ENCODE measurements at regions not wholly inside any gene's neighbourhood (a gene's known extent, or its start where the extent isn't known, plus 50 kb on each side); places are given as distances from the start of the nearest gene placed in this dataset.

DNA sequence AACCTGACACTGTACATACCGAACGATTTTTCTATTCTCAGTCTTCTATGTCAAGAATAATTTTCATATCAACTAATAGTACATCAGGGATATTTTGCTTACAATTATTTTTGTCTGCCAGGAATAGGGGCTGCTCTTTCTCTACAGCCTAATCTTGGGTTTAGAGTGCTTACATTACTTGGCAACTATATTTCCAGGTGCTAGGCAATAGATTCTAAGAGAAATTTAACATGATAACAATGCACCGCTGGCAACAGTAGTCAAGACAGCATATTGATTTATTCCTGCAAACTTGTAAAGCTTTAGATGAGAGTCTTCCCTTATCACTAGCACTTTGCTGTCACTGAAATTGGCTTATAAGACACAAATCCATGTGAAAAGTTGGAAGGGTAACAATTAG lies 935.9 kb downstream of the CDH11 start (continued):
- TF ChIP-seq, protein P1, sequence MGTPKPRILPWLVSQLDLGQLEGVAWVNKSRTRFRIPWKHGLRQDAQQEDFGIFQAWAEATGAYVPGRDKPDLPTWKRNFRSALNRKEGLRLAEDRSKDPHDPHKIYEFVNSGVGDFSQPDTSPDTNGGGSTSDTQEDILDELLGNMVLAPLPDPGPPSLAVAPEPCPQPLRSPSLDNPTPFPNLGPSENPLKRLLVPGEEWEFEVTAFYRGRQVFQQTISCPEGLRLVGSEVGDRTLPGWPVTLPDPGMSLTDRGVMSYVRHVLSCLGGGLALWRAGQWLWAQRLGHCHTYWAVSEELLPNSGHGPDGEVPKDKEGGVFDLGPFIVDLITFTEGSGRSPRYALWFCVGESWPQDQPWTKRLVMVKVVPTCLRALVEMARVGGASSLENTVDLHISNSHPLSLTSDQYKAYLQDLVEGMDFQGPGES (IDR thresholded peaks at IDR 0.05): no peak
- TF ChIP-seq SMAD1 (IDR thresholded peaks at IDR 0.05; ENCODE audit: low read depth, partially characterized antibody): no peak
- TF ChIP-seq SMC3 (IDR thresholded peaks at IDR 0.05; ENCODE audit: borderline replicate concordance, low read length): no peak

DNA sequence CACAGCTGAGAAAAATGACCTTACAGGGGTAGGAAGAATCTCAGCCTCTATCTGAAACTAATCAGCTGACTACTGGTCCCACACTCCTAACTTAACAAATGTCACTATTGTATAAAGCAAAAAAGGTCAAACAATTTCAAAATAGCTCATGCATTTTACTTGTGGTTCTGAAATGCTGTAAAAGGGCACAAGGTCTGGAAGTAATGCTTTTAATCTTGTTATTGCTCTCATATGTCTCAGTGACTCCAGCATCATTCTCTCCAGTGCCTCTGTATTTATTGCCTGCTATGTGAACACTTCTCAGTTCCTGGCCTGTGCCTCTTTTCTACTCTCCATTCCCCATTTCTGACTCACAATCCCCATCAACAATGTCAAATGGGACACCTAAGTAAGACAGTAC lies 937.7 kb downstream of the CDH11 start:
- no TSS peak for BruUV-seq (replicated peaks)
- Histone ChIP-seq H3K4me2 (ENCODE audit: control insufficient read depth, insufficient read depth) (no peak overlapping the region), H3K4me3 (no peak overlapping the region), H3K27me3 (replicated peaks in 1 of 2; ENCODE audit: control insufficient read depth in 2 of 2, insufficient read depth in 2 of 2, low read length in 1 of 2) (no peaks in the 10 kb centered on the region), H3K36me3 (ENCODE audit: control insufficient read depth in 2 of 2, insufficient read depth in 2 of 2, low read length in 1 of 2) (no peaks in the 10 kb centered on the region), H4K20me1 (ENCODE audit: control insufficient read depth, insufficient read depth) (no peaks in the 10 kb centered on the region), H3K9ac (ENCODE audit: control insufficient read depth, insufficient read depth, low read length) (no peak overlapping the region), H2AFZ (ENCODE audit: control insufficient read depth, low read depth, low read length) (no peak overlapping the region), H3K9me3 (replicated peaks; ENCODE audit: control insufficient read depth, insufficient read depth, low read length) (no peaks in the 10 kb centered on the region), H3K79me2 (ENCODE audit: control insufficient read depth, insufficient read depth, low read length) (no peaks in the 10 kb centered on the region), H3K4me1 (ENCODE audit: control insufficient read depth, insufficient read depth, low read length) (no peaks in the 10 kb centered on the region), H3K27ac (ENCODE audit: control insufficient read depth, insufficient read depth) (no peak overlapping the region)
- FAIRE-seq (no peak), ATAC-seq (no peak), DNase-seq (ENCODE audit: low read depth, low spot score) (no peak)
- intact Hi-C loops (cut with micrococcal nuclease; ENCODE audit: unreplicated experiment) (no loop called here), in situ Hi-C loops (cut with MboI) (no loop called here)
- RAD21 ChIA-PET (ENCODE audit: unreplicated experiment): no interaction called here
- SMC1A ChIA-PET (ENCODE audit: uncharacterized antibody, unreplicated experiment): no interaction called here
- POLR2A ChIA-PET: no interaction called here
- TF ChIP-seq SPI1 (IDR thresholded peaks at IDR 0.05; ENCODE audit: borderline replicate concordance, insufficient read depth, low read depth, low read length) (no peak), CHD4 (IDR thresholded peaks at IDR 0.05) (no peak), ZNF24 (IDR thresholded peaks at IDR 0.05) (no peak), YBX1 (IDR thresholded peaks at IDR 0.05) (no peak), NFYB (IDR thresholded peaks at IDR 0.05; ENCODE audit: insufficient read depth, low read depth, low read length) (no peak), NR2F1 (conservative IDR thresholded peaks at IDR 0.05) (no peak)
- TF ChIP-seq, protein P2, sequence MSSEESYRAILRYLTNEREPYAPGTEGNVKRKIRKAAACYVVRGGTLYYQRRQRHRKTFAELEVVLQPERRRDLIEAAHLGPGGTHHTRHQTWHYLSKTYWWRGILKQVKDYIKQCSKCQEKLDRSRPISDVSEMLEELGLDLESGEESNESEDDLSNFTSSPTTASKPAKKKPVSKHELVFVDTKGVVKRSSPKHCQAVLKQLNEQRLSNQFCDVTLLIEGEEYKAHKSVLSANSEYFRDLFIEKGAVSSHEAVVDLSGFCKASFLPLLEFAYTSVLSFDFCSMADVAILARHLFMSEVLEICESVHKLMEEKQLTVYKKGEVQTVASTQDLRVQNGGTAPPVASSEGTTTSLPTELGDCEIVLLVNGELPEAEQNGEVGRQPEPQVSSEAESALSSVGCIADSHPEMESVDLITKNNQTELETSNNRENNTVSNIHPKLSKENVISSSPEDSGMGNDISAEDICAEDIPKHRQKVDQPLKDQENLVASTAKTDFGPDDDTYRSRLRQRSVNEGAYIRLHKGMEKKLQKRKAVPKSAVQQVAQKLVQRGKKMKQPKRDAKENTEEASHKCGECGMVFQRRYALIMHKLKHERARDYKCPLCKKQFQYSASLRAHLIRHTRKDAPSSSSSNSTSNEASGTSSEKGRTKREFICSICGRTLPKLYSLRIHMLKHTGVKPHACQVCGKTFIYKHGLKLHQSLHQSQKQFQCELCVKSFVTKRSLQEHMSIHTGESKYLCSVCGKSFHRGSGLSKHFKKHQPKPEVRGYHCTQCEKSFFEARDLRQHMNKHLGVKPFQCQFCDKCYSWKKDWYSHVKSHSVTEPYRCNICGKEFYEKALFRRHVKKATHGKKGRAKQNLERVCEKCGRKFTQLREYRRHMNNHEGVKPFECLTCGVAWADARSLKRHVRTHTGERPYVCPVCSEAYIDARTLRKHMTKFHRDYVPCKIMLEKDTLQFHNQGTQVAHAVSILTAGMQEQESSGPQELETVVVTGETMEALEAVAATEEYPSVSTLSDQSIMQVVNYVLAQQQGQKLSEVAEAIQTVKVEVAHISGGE (CRISPR knock-in tag; IDR thresholded peaks at IDR 0.05): no peak
- TF ChIP-seq, protein P3, sequence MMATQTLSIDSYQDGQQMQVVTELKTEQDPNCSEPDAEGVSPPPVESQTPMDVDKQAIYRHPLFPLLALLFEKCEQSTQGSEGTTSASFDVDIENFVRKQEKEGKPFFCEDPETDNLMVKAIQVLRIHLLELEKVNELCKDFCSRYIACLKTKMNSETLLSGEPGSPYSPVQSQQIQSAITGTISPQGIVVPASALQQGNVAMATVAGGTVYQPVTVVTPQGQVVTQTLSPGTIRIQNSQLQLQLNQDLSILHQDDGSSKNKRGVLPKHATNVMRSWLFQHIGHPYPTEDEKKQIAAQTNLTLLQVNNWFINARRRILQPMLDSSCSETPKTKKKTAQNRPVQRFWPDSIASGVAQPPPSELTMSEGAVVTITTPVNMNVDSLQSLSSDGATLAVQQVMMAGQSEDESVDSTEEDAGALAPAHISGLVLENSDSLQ (IDR thresholded peaks at IDR 0.05): no peak
- CTCF ChIA-PET: no interaction called here
